ENCODE measurements at regions not wholly inside any gene's neighbourhood (a gene's known extent, or its start where the extent isn't known, plus 50 kb on each side); places are given as distances from the start of the nearest gene placed in this dataset.

GRCh38 chr15:45790325-45790943 is 155.6 kb downstream of the SQOR start:
- TF ChIP-seq POLR2A (IDR thresholded peaks at IDR 0.05) (no peak), EP300 (IDR thresholded peaks at IDR 0.05) (no peak)
- TF ChIP-seq, protein P1, sequence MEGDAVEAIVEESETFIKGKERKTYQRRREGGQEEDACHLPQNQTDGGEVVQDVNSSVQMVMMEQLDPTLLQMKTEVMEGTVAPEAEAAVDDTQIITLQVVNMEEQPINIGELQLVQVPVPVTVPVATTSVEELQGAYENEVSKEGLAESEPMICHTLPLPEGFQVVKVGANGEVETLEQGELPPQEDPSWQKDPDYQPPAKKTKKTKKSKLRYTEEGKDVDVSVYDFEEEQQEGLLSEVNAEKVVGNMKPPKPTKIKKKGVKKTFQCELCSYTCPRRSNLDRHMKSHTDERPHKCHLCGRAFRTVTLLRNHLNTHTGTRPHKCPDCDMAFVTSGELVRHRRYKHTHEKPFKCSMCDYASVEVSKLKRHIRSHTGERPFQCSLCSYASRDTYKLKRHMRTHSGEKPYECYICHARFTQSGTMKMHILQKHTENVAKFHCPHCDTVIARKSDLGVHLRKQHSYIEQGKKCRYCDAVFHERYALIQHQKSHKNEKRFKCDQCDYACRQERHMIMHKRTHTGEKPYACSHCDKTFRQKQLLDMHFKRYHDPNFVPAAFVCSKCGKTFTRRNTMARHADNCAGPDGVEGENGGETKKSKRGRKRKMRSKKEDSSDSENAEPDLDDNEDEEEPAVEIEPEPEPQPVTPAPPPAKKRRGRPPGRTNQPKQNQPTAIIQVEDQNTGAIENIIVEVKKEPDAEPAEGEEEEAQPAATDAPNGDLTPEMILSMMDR (IDR thresholded peaks at IDR 0.05): no peak
- 53 to 65% (median 59%) methylated on average over 4 of the region's 4 CpGs for whole genome bisulfite sequencing, 3 donors
- intact Hi-C loops (cut with DNase I): no loop called here

GRCh38 chr15:45794304-45794703 is 159.5 kb downstream of the SQOR start:
- Histone ChIP-seq H3K4me3 (no peak overlapping the region), H3K4me1 (ENCODE audit: insufficient read depth) (no peaks in the 10 kb centered on the region), H3K27me3 (no peaks in the 10 kb centered on the region), H3K36me3 (no peaks in the 10 kb centered on the region), H3K9me3 (no peaks in the 10 kb centered on the region), H3K27ac (no peak overlapping the region)
- intact Hi-C loops (cut with DNase I): no loop called here
- TF ChIP-seq POLR2A (IDR thresholded peaks at IDR 0.05) (no peak), EP300 (IDR thresholded peaks at IDR 0.05) (no peak)
- TF ChIP-seq, protein P1 (IDR thresholded peaks at IDR 0.05): no peak
- DNase-seq: no peak

More at GRCh38 chr15:45790325-45790943, 155.6 kb downstream of the SQOR start:
- Histone ChIP-seq H3K27ac (no peak overlapping the region), H3K4me3 (no peak overlapping the region), H3K4me1 (ENCODE audit: insufficient read depth) (no peaks in the 10 kb centered on the region), H3K36me3 (no peaks in the 10 kb centered on the region), H3K27me3 (no peaks in the 10 kb centered on the region), H3K9me3 (no peaks in the 10 kb centered on the region)
- DNase-seq: no peak

- Histone ChIP-seq H3K9me3 (no peaks in the 10 kb centered on the region), H3K27me3 (no peaks in the 10 kb centered on the region), H3K36me3 (no peaks in the 10 kb centered on the region), H3K27ac (no peak overlapping the region), H3K4me1 (ENCODE audit: insufficient read depth) (no peaks in the 10 kb centered on the region), H3K4me3 (no peak overlapping the region)
- intact Hi-C loops (cut with DNase I): no loop called here
- 53 to 62% (median 58%) methylated on average over 6 of the region's 6 CpGs for WGBS, 3 donors
- no peak for DNase-seq
- TF ChIP-seq, protein P1 (IDR thresholded peaks at IDR 0.05): no peak
- no peak for TF ChIP-seq POLR2A (IDR thresholded peaks at IDR 0.05)
- TF ChIP-seq EP300 (IDR thresholded peaks at IDR 0.05): no peak
Observed at GRCh38 chr15:45794712-45795439, 160.0 kb downstream of the SQOR start.

DNA sequence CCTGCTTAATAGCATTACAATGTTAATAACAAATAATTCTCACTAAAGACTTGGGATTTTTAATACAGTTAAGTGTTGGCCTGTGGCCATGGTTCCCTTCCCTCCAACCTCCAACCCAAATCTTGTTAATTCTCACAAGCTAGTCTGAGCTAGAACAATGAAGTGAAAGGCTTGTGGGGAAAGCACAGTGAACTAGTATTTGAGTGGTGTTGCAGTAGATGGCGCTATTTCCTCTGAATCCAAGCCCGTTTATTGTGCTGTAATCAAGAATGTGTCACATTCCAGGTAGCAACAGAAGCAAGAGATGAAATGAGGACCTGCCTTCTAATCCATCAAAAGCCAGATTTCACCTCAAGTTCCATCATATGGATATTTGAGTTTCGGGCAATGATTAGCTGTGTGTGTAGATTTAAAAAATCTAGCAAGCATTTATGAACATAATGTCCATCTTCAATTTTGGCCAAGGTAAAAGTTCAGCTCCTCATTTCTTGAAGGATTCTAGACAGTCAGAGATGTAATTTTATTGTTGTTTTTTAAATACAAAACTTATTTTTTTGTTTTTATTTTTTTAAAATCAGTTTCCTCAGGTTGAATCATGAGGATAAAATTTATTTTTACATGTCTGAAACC is 160.7 kb downstream of the SQOR start:
- intact Hi-C loops (cut with DNase I): no loop called here
- WGBS, 3 donors: 22 to 28% (median 26%) methylated on average over 3 of the region's 3 CpGs
- TF ChIP-seq, protein P1 (IDR thresholded peaks at IDR 0.05): no peak
- no peak for TF ChIP-seq POLR2A (IDR thresholded peaks at IDR 0.05)
- TF ChIP-seq EP300 (IDR thresholded peaks at IDR 0.05): no peak

More for the DNA sequence above, 160.7 kb downstream of the SQOR start:
- no peaks in the 10 kb centered on the region for H3K36me3 ChIP-seq
- no peak overlapping the region for H3K4me3 ChIP-seq
- H3K27me3 ChIP-seq: no peaks in the 10 kb centered on the region
- H3K27ac ChIP-seq: no peak overlapping the region
- DNase-seq: no peak
- H3K4me1 ChIP-seq (ENCODE audit: insufficient read depth): no peaks in the 10 kb centered on the region
- H3K9me3 ChIP-seq: no peaks in the 10 kb centered on the region
